Tongue (tissue), 1 donor: ENCODE measurements at regions not wholly inside any gene's neighbourhood (a gene's known extent, or its start where the extent isn't known, plus 50 kb on each side); places are given as distances from the start of the nearest gene placed in this dataset.

Experiments used
- DNase-seq: peaks from one replicate; pipeline ENCODE4 v3.0.0-alpha.2; 2015

DNA sequence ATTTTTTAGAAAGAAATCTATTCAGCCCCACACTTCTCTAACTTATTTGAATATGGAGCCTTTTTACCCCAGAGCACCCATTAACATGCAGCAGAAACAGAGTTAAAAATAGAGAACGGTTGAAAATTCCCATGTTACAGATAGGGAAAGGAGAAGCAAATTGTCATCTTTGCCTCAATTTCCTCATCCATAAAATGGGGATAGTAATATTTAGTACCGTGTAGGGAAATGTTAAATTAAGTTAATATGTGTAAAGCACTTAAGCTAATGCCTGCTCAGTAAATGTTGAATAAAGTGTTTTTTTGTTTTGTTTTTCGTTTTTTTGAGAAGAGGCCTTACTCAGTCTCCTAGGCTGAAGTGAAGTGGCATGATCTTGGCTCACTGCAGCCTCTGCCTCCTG, 50.3 kb downstream of the NAV1 start:
- DNase-seq = no peak

DNA sequence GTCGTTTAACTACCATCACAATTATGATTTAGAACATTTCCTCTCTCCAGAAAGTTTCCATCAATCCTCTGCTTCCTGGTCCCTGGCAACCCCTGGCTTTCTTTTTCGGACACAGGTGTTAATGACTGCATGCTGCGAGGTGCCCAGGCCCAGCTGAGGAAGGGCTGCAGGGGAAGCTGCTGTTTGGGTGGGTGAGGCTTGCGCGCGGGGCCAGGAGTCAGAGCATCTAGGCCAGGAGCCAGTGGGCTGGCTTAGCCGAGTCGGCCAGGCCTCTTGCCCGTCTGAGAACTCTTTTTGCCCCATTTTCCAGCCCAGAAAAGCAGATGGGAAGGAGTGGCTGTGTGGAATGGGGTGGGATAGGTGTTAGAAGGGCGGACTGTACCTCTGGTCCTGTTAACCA, 51.5 kb downstream of the NAV1 start:
- DNase-seq = no peak

DNA sequence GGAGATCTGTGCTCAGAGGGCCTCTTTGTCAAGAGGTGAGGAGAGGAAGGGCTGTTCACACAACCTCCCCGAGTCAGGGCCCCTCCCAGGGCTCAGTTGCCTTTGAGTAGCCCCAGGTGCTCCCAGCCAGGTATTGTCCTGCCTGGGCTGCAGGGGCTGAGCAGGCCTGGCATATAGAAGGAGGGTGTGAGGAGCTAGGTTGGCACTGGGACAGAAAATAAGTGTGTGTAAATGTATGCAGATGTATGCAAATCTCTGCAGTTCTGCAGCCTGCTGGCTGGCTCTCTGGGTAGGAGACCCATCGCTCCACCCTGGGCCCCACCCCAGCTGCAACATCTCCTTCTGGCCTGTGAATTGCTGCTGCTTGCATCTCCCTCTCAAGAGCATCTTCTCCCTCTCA, 52.4 kb downstream of the NAV1 start:
- no peak for DNase-seq

DNA sequence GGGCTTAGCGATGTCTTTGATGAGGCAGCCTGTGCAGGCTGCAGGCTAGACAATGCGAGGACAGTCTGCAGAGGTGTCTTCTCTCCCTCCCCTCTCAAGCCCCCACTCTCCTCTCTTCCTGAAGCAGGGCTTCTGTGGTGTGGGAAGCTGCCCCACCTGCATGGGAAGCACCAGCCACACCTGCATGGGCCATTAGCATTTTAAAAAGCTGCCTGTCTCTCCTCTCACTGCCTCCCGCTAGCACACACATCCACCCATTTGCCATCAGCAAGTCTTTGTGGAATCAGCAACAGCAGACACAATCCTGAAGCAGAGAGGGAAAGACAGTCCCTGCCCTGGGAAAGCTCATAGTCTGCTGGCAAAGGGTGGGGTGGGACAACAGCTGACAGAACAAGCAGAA, 53.1 kb downstream of the NAV1 start:
- no peak for DNase-seq

DNA sequence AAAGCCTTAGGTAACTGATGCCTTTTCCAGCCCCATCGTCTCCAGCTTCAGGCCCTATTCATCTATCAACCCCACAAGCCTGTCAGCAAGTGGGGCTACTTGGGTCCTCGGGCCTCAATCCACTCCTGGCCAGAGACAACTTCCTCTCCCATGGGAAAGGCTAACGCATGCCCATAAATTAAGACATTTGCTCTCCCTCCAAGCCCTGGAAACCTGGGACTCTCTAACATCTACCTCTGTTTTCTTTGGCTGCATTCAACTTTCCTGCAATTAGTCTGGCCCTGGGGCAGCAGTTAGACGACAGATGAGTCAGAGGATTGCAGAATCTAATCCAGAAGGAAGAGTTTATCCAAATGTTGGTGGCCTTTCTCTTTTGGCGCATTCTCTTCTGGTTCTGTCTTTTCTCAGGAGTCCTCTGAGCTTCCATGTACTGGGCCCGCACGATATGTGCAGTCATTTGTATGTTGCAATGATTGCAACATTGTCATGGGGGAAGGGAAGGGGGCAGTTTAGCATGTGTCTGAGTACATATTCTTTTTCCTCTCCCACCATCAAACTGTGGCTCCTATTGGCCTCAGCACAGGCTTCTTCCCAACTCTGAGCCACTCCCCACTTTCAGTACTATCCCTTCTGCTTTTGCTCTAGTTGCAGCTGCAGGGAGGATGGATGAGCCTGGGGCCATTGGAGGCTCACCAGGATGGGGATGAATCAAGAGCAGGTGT, 54.4 kb downstream of the NAV1 start:
- DNase-seq = peak; percentile 75

DNA sequence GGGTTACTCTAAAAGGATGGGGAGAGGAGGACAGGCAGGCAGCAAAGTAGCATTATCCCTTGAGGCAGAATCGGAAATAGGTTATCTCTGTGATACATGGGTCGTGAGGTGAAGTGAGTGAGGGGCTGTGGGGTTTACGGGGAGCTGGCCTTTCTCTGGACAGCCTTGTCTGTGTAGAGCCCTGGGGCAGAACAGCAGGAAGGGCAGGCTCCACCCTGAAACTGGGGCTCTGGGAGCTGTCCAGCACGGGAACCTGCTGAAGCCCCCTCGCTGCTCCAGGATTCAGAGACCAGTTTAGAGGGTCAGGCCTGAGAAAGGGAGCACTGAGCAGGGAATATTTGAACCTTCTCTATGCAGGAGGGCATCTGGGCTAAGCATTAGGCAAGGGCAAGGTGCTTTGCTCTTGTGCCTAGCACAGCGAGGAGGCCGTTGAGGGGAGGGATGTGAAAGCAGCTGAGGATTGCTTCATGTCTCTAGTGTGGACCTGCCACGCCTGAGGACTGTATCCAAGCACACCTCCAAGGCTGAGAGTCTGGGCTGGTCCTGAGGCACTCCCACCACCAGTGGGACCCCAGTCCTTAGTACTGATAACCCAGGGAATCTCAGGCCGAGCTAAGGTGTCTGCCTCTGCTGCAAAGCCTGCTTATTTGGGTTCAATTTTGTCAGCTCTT, 55.8 kb downstream of the NAV1 start:
- peak; percentile 75 for DNase-seq

DNA sequence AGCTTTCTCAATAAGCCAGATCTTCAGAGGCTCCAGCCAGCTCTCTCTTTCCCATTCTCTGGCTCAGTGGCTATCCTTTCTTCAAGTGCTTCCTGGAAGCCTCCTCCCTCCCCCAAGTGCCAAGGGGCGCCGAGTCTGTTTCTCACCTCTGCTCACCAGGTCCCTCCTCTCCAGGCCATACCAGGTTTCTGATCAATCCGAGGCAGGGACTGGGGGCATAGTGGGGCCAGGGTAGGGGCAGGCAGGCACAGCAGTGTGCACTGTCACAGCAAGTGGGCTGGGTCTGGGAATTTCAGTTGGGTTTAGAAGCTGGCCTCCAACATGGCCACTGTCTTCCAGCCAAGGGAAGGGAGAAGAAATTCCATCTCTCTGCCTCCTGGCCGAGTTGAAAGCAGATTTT, 56.5 kb downstream of the NAV1 start:
- no peak for DNase-seq

DNA sequence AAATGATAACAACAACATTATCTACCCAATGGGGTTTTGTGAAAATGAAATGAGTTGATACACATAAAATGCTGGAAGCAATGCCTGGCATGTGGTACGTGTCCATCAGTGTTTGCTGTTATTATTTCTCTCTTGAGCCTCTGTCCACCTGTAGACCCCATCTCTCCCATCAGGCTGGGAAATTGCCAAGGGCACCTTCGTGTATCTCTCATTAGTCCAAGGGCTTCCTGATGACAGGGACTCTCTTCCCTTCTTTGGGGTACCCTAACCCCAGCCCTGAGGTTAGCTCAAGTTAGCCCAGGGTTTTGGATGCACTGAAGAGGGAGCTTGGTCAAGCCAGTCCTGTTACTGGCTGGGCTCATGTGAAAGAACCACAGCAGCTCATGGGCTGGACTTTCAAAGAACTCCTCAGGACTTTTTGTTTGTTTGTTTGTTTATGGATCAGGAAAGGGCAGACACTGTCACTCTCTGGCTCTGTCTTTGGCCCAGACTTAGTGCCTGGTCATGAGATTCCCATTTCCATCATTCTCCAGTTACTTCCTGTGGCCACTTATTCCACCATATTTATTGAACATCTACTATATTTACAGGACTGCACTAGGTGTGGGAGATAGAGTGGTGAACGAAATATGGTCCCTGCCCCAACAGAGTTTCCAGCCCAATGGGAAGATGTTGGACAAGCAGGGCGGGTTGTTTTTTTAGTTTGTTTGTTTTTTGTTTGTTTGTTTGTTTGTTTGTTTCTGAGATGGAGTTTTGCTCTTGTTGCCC, 57.4 kb downstream of the NAV1 start:
- DNase-seq = no peak

DNA sequence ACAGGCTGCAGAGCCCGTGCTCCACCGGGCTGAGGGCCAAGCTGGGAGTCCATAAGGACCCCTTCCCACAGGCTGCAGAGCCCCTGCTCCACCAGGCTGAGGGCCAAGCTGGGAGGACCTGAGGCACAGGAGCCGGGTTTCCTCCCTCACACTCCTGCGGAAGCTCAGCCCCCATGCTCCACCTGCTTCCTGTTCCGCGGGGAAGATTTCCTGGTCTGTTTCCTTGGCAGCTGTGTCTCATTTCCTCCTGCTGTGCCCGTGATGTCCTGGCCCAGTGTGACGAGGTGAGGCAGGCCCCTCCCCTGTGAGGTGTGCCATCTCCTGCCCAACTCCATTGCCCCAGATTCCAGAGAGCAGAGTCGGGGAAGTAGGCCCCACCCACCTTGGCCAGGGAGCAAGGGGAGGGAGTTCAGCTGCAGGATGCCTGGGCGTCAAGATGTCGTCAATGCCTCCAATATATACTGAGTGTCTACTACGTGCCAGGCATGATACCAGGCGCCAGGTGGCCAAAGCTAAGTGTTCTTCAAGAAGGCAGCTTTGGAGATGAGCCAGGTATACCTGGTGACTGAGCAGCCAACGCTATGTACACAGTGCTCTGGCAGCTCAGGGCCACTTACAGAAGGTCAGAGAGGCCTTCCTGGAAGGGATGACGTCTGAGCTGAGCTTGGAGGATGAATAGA, 58.8 kb downstream of the NAV1 start:
- no peak for DNase-seq

DNA sequence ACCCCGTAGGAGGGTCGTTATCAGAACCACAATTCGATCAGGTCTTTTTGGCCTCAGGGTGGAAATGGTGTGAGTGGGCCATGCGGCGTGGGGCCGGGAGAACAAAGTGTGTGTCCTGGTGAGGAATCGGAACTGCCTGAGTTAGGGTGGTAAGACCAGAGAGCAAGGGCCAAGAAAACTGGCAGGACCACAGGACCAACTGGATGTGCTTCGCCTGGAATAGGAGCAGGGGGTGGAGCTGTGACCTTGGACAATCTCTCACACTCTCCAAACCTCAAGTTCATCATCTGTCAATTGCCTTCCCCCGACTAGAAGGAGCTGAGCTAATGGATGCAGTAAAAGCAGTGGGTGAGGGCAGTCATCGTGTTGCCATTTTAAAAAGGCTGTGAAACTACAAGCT, 59.5 kb downstream of the NAV1 start:
- DNase-seq = no peak

DNA sequence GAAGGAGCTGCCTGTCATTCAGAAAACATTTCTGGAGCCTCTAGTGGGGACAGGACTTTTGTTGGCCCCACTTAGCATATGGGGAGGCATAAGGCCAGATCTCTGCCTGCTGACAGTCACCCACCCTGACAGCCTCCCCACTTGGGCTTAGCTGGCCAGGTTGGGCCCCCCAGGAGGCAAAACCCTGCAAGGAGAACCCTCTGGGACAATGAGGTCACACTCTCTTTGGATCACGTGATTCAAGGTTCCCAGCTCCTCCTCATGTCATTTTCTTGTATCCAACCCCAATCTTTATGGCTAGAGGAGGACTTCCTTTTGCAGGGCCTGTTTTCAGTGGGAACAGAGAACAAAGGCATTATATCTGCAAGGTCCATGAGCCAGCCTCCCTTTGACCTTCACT, 60.0 kb downstream of the NAV1 start:
- no peak for DNase-seq

DNA sequence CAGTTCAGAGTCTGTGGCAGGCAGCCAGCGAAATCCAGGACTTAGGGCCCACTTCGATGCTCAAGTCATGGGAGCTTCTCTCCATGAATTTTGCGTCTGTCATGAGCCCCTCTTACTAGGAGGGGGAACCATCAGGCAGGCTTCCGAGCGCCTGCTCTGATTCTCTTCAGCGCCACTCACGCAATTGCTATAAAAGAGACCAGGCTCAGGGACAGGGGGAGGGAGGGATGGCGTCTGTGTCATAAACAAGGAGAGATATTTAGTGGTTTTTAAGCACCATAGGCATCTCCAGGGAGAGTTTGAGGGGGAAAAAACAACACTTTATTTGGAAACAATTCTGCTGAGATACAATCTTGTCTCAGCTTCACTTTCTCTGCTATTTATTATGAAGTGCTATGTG, 60.6 kb downstream of the NAV1 start:
- no peak for DNase-seq

DNA sequence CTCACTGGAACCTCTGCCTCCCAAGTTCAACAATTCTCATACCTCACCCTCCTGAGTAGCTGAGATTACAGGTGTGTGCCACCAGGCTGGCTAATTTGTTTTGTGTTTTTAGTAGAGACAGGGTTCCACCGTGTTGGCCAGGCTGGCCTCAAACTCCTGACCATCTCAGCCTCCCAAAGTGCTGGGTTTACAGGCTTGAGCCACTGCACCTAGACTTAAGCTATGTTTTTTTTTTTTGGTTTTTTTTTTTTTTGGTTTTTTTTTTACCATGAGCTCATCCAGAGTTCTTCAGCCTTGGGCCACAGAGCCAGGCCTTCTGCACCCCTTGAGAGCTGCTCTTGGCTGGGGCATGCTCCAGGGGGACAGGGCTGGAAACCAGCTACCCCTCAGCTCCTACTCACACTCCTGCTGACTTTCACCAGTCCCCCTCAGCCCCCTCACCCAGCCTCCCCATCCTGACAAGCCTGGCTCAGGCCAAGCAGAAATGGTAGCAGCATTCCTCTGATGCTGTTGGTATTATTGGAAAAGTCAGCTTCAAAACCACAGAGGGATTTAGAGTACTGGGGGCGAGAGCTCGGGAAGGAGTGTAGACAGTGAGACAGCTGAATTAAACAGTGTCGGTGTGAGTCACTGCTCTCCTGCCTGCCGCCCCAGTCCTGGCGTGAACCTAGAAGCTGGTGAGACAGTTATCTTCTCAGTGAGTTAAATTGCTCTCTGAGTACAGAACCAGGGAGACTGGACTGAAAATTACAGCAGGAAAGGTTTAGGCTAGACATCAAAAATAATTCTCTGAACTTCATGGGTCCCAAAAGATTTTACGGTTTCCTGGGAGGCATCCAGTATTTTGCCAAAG, 63.7 kb downstream of the NAV1 start:
- no peak for DNase-seq

DNA sequence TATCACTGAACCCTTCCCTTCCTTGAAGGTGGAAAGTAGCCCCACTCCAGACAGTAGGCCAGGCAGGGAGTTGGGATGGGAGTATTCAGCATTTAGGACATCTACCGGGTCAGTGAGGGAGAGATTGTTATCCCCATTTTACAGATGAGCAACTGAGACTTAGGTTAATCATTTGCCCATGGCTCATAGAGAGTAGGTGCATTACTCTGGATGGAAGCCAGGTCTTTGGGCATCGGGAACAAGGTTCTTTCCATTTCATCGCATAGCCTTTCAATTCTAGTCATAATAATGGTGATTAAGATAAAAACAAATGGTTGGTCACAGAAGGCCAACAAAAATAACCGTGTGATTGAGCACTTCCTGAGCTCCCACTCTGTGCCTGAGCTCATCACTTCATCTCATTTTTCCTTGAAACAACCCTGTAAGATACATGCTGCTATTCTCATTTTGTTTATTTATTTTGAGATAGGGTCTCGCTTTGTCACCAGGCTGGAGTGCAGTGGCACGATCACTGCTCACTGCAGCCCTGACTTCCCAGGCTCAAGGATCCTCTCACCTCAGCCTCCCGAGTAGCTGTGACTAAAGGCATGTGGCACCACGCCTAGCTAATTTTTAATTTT, 64.8 kb downstream of the NAV1 start:
- no peak for DNase-seq

DNA sequence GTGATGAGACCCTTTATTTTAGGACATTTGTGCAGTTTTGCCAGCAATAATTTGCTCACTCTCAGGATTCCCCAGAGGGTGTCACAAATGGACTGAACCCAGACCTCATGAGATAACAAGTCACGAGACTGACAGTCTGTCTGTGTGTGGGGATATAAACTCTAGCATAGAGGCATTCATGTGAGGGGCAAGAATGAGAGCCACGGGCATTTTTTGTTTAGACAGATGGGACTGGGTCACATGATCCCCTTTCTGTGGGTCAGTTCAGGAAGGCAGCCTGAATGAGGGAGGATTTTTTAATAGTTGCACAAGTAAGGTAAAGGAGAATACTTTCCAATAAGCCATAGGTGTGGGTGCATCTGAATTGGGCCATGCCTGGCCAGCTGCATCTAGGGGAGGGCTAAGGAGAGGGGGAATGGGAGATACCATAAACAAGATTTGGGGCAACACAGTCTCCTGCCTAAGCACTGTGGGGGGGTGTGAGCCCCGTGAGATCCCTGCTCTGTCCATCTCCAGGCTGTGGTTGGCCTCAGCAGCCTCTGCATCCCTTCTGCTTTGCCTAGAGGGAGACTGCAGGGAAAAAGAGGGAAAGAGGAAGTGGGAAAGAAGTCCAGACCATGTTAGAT, 66.6 kb downstream of the NAV1 start:
- no peak for DNase-seq

DNA sequence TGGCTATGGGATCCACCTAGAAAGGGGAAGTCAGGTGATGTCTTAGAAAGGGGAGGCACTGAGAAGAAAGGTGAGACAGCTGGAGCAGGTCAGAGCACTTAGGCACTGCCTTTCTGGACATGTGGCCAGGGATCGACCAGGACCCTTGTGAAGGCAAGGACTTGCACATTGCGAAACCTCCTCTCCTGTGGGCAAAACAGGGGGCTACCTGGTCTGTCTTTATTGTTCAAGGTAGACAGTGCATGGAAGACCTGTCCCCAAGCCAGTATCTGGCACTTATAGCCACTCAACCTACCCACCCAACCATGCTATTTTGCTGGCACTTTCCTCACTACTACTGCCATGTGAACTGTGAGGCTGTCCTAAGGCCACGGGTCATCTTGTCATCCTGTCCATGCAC, 67.2 kb downstream of the NAV1 start:
- DNase-seq = no peak

DNA sequence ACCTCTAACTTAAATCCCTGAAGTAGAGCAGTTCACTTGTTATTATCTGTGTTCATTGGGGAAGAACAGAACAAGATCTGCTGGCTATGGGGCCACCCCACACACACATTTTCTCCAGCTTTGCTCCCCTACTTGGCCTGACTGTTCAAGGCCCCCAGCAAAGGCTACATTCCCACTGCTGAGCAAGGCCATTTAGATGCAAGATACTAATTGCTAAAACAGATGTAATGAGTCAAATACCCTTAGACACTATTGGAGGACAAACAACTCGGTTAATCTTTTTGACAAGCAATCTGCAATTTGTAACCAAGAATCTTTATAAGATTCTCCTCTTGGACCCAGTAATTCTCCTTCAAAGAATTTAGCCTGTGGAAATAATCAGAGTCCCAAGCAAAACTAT, 67.7 kb downstream of the NAV1 start:
- DNase-seq = no peak

DNA sequence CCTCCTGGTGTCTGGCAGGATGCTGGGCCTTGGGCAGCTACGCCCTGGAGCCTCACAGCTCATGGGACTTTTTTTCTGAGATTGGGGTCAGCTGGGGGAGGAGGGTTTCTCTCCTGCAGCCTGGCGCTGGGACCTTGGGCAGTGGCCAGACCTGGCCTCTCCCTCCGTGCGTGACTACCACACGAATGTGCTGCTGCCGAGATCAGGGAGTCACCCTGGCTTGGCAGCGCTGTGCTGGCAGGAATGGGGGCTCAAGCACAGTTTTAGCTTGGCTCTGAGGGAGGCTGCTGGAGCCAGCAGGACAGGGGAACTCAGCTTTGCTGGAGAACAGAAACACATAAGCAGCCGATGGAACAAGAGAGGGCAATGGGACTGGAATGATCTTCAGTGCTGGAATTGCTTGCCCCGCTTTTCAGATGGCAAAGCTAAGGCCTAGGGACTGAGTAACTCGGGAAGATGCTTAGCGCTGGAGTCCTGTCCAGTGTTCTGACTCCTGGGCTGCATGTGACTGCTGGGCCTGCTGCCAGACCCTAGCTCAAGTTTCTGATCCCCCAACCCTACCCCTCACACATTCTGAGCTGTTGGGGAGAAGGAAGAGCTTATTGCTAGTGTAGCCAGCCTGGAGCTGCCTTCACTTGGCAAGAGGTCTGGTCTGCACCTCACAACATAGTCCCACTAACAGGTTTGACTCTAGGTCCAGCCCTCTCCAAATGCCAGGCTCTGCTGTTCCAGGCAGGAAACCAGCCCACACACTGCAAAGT, 69.9 kb downstream of the NAV1 start:
- DNase-seq = no peak

DNA sequence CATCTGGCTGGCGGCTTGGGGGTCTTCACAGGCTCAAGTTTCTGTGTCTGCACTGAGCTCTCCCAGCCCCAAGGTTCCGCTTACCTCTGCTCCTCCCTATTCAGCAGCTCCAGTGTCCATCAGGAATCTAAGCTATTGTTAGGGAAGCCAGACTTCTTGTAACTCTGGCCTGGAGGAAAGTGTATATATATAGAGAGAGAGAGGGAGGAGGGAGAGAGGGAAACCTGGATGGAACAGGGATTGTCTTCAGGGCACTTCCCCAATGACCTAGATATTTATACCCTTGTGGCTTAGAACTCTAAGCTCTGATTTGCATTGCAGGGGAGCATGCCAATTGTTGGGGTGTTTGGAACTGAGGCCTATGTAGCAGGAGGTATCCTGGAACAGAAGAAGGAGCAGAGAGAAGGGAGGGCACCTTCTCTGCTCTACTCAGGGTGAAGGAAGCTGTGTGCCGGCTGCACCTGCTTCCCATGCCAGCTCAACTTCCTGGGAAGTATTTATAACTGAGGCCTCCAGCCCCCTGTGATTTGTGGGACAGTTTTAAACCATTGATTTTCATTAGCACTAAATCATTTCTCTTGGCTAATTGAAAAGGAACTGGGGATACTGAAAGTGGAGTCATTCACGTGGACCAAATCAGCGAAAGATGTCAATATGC, 70.9 kb downstream of the NAV1 start:
- DNase-seq = no peak

DNA sequence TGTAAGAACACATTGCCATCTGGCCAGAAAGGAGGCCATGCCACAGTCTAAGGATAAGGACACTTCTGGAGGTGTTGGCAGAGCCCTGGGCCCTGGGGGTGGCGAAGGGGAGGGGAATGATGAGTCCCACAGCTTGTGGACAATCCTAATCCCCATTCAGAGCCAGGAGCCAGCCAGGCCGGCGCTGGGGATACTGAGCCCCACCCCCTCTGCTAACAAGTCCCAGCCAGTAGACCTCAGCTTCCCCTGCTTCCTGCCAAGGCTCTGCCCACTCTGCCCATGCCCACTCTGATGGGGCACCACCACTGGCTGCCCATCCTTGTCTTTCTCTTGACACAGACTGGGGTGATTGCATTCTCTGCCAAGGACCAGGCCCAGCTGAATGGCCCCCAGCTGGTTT, 71.9 kb downstream of the NAV1 start:
- no peak for DNase-seq
